HEK293 (cell line): ENCODE measurements at regions not wholly inside any gene's neighbourhood (a gene's known extent, or its start where the extent isn't known, plus 50 kb on each side); places are given as distances from the start of the nearest gene placed in this dataset.

Experiments used
- KLF1 ChIP-seq: fragments of 450-650 bp; formaldehyde crosslinking; IDR thresholded peaks from 2 replicates; pipeline ENCODE4 v1.5.1; 2016; ENCODE audit warnings: missing biosample characterization, missing genetic modification characterization
- ZNF114 ChIP-seq: fragments of 450-650 bp; formaldehyde crosslinking; IDR thresholded peaks from 2 replicates; pipeline ENCODE4 v1.5.0; 2017; ENCODE audit warnings: missing biosample characterization, missing genetic modification characterization
- ZNF121 ChIP-seq: fragments of 450-650 bp; formaldehyde crosslinking; IDR thresholded peaks from 2 replicates; pipeline ENCODE4 v1.5.1; 2016; ENCODE audit warnings: missing biosample characterization, missing genetic modification characterization
- ZNF133 ChIP-seq: fragments of 450-650 bp; formaldehyde crosslinking; IDR thresholded peaks from 2 replicates; pipeline ENCODE4 v1.5.1; 2016; ENCODE audit warnings: missing biosample characterization, missing genetic modification characterization
- ZNF214 ChIP-seq: fragments of 450-650 bp; formaldehyde crosslinking; IDR thresholded peaks from 2 replicates; pipeline ENCODE4 v1.5.1; 2017; ENCODE audit warnings: missing biosample characterization, mild to moderate bottlenecking, missing genetic modification characterization, borderline replicate concordance
- ZNF24 ChIP-seq: fragments of 450-650 bp; formaldehyde crosslinking; IDR thresholded peaks from 2 replicates; pipeline ENCODE4 v1.5.1; 2016; ENCODE audit warnings: missing biosample characterization, missing genetic modification characterization
- ZNF274 ChIP-seq, 2 experiments: fragments of 200-500 bp in 1 of 2; fragments of 450-650 bp in 1 of 2; sonication (Bioruptor generic) in 1 of 2; formaldehyde crosslinking in 1 of 2; IDR thresholded peaks; 2 replicates each; pipeline versions ENCODE4 v1.5.1 to v1.6.1; 2014 to 2016; ENCODE audit warnings: borderline replicate concordance in 1 of 2, inconsistent platforms in 1 of 2, low read length in 1 of 2, missing biosample characterization in 1 of 2, missing genetic modification characterization in 1 of 2
- TF ChIP-seq, protein P1 (sequence below): fragments of 450-650 bp; formaldehyde crosslinking; IDR thresholded peaks from 2 replicates; pipeline ENCODE4 v1.5.1; 2016; ENCODE audit warnings: missing biosample characterization, missing genetic modification characterization
- TF ChIP-seq, protein P2 (sequence below): fragments of 450-650 bp; formaldehyde crosslinking; IDR thresholded peaks from 2 replicates; pipeline ENCODE4 v1.5.1; 2016; ENCODE audit warnings: missing biosample characterization, missing genetic modification characterization, low read depth
- TF ChIP-seq, protein P3 (sequence below): fragments of 450-650 bp; formaldehyde crosslinking; IDR thresholded peaks from 2 replicates; pipeline ENCODE4 v1.5.1; 2016; ENCODE audit warnings: missing biosample characterization, missing genetic modification characterization
- TF ChIP-seq, protein P4 (sequence below): fragments of 450-650 bp; formaldehyde crosslinking; IDR thresholded peaks from 2 replicates; pipeline ENCODE4 v1.5.1; 2016; ENCODE audit warnings: missing biosample characterization, missing genetic modification characterization
- TF ChIP-seq, protein P5 (sequence below): fragments of 450-650 bp; formaldehyde crosslinking; IDR thresholded peaks from 2 replicates; pipeline ENCODE4 v1.5.1; 2016; ENCODE audit warnings: missing biosample characterization, missing genetic modification characterization
- TF ChIP-seq, protein P6 (sequence below): fragments of 450-650 bp; formaldehyde crosslinking; IDR thresholded peaks from 2 replicates; pipeline ENCODE4 v1.5.1; 2017; ENCODE audit warnings: missing biosample characterization, missing genetic modification characterization
- TF ChIP-seq, protein P7 (sequence below): fragments of 450-650 bp; formaldehyde crosslinking; IDR thresholded peaks from 2 replicates; pipeline ENCODE4 v1.5.1; 2016; ENCODE audit warnings: missing biosample characterization, missing genetic modification characterization

DNA sequence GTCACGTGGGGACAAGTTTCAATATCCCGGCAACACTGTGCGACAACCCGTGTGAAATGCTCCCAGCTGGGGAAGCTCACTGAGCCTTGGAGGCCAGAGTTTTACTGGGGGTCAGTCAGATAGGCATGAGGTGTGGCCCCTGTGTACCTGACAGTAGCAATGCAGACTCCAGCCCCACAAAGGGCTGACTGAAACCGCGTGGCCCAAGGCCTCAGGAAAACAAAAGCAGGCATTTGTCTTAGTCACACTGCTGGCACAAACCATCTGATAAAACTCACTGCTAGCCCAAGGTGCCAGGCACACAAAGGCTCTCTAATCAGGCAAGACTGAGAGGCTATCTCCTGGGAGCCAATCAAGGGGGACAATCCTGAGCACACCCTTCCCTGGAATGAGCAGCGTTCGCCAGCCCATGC, 786.6 kb upstream of the RAB6C start:
- TF ChIP-seq, protein P1, sequence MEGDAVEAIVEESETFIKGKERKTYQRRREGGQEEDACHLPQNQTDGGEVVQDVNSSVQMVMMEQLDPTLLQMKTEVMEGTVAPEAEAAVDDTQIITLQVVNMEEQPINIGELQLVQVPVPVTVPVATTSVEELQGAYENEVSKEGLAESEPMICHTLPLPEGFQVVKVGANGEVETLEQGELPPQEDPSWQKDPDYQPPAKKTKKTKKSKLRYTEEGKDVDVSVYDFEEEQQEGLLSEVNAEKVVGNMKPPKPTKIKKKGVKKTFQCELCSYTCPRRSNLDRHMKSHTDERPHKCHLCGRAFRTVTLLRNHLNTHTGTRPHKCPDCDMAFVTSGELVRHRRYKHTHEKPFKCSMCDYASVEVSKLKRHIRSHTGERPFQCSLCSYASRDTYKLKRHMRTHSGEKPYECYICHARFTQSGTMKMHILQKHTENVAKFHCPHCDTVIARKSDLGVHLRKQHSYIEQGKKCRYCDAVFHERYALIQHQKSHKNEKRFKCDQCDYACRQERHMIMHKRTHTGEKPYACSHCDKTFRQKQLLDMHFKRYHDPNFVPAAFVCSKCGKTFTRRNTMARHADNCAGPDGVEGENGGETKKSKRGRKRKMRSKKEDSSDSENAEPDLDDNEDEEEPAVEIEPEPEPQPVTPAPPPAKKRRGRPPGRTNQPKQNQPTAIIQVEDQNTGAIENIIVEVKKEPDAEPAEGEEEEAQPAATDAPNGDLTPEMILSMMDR, result no peak
- TF ChIP-seq, protein P2, sequence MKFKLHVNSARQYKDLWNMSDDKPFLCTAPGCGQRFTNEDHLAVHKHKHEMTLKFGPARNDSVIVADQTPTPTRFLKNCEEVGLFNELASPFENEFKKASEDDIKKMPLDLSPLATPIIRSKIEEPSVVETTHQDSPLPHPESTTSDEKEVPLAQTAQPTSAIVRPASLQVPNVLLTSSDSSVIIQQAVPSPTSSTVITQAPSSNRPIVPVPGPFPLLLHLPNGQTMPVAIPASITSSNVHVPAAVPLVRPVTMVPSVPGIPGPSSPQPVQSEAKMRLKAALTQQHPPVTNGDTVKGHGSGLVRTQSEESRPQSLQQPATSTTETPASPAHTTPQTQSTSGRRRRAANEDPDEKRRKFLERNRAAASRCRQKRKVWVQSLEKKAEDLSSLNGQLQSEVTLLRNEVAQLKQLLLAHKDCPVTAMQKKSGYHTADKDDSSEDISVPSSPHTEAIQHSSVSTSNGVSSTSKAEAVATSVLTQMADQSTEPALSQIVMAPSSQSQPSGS (tag by site-specific recombination), result no peak
- TF ChIP-seq, protein P3, sequence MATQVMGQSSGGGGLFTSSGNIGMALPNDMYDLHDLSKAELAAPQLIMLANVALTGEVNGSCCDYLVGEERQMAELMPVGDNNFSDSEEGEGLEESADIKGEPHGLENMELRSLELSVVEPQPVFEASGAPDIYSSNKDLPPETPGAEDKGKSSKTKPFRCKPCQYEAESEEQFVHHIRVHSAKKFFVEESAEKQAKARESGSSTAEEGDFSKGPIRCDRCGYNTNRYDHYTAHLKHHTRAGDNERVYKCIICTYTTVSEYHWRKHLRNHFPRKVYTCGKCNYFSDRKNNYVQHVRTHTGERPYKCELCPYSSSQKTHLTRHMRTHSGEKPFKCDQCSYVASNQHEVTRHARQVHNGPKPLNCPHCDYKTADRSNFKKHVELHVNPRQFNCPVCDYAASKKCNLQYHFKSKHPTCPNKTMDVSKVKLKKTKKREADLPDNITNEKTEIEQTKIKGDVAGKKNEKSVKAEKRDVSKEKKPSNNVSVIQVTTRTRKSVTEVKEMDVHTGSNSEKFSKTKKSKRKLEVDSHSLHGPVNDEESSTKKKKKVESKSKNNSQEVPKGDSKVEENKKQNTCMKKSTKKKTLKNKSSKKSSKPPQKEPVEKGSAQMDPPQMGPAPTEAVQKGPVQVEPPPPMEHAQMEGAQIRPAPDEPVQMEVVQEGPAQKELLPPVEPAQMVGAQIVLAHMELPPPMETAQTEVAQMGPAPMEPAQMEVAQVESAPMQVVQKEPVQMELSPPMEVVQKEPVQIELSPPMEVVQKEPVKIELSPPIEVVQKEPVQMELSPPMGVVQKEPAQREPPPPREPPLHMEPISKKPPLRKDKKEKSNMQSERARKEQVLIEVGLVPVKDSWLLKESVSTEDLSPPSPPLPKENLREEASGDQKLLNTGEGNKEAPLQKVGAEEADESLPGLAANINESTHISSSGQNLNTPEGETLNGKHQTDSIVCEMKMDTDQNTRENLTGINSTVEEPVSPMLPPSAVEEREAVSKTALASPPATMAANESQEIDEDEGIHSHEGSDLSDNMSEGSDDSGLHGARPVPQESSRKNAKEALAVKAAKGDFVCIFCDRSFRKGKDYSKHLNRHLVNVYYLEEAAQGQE (tag by site-specific recombination), result no peak
- TF ChIP-seq ZNF133 (no peak), ZNF121 (no peak), ZNF24 (tag by site-specific recombination) (no peak), ZNF214 (no peak), KLF1 (tag by site-specific recombination) (no peak), ZNF274 (IDR thresholded peaks at IDR 0.05; ENCODE audit: low read length) (no peak), ZNF274 (tag by site-specific recombination; IDR thresholded peaks at IDR 0.05; ENCODE audit: borderline replicate concordance) (no peak), ZNF114 (tag by site-specific recombination) (no peak)
- TF ChIP-seq, protein P4, sequence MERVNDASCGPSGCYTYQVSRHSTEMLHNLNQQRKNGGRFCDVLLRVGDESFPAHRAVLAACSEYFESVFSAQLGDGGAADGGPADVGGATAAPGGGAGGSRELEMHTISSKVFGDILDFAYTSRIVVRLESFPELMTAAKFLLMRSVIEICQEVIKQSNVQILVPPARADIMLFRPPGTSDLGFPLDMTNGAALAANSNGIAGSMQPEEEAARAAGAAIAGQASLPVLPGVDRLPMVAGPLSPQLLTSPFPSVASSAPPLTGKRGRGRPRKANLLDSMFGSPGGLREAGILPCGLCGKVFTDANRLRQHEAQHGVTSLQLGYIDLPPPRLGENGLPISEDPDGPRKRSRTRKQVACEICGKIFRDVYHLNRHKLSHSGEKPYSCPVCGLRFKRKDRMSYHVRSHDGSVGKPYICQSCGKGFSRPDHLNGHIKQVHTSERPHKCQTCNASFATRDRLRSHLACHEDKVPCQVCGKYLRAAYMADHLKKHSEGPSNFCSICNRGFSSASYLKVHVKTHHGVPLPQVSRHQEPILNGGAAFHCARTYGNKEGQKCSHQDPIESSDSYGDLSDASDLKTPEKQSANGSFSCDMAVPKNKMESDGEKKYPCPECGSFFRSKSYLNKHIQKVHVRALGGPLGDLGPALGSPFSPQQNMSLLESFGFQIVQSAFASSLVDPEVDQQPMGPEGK (tag by site-specific recombination), result no peak
- TF ChIP-seq, protein P5, sequence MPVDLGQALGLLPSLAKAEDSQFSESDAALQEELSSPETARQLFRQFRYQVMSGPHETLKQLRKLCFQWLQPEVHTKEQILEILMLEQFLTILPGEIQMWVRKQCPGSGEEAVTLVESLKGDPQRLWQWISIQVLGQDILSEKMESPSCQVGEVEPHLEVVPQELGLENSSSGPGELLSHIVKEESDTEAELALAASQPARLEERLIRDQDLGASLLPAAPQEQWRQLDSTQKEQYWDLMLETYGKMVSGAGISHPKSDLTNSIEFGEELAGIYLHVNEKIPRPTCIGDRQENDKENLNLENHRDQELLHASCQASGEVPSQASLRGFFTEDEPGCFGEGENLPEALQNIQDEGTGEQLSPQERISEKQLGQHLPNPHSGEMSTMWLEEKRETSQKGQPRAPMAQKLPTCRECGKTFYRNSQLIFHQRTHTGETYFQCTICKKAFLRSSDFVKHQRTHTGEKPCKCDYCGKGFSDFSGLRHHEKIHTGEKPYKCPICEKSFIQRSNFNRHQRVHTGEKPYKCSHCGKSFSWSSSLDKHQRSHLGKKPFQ (tag by site-specific recombination), result no peak
- TF ChIP-seq, protein P6, sequence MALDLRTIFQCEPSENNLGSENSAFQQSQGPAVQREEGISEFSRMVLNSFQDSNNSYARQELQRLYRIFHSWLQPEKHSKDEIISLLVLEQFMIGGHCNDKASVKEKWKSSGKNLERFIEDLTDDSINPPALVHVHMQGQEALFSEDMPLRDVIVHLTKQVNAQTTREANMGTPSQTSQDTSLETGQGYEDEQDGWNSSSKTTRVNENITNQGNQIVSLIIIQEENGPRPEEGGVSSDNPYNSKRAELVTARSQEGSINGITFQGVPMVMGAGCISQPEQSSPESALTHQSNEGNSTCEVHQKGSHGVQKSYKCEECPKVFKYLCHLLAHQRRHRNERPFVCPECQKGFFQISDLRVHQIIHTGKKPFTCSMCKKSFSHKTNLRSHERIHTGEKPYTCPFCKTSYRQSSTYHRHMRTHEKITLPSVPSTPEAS (tag by site-specific recombination), result no peak
- TF ChIP-seq, protein P7, sequence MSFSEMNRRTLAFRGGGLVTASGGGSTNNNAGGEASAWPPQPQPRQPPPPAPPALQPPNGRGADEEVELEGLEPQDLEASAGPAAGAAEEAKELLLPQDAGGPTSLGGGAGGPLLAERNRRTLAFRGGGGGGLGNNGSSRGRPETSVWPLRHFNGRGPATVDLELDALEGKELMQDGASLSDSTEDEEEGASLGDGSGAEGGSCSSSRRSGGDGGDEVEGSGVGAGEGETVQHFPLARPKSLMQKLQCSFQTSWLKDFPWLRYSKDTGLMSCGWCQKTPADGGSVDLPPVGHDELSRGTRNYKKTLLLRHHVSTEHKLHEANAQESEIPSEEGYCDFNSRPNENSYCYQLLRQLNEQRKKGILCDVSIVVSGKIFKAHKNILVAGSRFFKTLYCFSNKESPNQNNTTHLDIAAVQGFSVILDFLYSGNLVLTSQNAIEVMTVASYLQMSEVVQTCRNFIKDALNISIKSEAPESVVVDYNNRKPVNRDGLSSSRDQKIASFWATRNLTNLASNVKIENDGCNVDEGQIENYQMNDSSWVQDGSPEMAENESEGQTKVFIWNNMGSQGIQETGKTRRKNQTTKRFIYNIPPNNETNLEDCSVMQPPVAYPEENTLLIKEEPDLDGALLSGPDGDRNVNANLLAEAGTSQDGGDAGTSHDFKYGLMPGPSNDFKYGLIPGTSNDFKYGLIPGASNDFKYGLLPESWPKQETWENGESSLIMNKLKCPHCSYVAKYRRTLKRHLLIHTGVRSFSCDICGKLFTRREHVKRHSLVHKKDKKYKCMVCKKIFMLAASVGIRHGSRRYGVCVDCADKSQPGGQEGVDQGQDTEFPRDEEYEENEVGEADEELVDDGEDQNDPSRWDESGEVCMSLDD, result no peak
